HEK293 (cell line): ENCODE measurements at regions not wholly inside any gene's neighbourhood (a gene's known extent, or its start where the extent isn't known, plus 50 kb on each side); places are given as distances from the start of the nearest gene placed in this dataset.

Source experiments
- CTCF ChIA-PET: fragments of 350-600 bp; formaldehyde crosslinking; extraction: SDS; loops from one replicate; lab custom pipeline; 2021; ENCODE audit warnings: antibody characterized with exemption; lab: Yijun Ruan, JAX
- POLR2A ChIA-PET: fragments of 300-600 bp; formaldehyde crosslinking; extraction: SDS; loops from one replicate; lab custom pipeline; 2020; ENCODE audit warnings: antibody characterized with exemption, inconsistent platforms; lab: Yijun Ruan, JAX
- H3K27ac ChIP-seq: fragments of 200-500 bp; sonication (Bioruptor generic); 2 replicates; pipeline ENCODE4 v1.5.1; 2014; ENCODE audit warnings: low read depth, low read length, control low read depth, inconsistent platforms; ENCODE audit errors: extremely low read depth
- H3K36me3 ChIP-seq, 2 experiments: fragments of 200-500 bp in 1 of 2; sonication (Bioruptor generic) in 1 of 2; 1 replicate in 1 of 2; 2 replicates in 1 of 2; pipeline ENCODE4 v1.5.1; 2014 to 2017; ENCODE audit warnings: inconsistent platforms in 2 of 2, low read length in 2 of 2; ENCODE audit not compliant: control insufficient read depth in 2 of 2, insufficient read depth in 1 of 2
- H3K4me1 ChIP-seq: fragments of 200-500 bp; sonication (Bioruptor generic); 2 replicates; pipeline ENCODE4 v1.5.1; 2014; ENCODE audit warnings: mild to moderate bottlenecking, low read length, inconsistent platforms; ENCODE audit not compliant: control insufficient read depth, insufficient read depth
- H3K4me3 ChIP-seq: 2 replicates; pipeline ENCODE4 v1.5.1; 2011; ENCODE audit warnings: low read depth, mild to moderate bottlenecking, control low read depth, low read length, moderate library complexity
- H3K9me3 ChIP-seq: fragments of 200-500 bp; sonication (Bioruptor generic); 2 replicates; pipeline ENCODE4 v1.5.1; 2014; ENCODE audit warnings: low read depth, low read length, inconsistent platforms; ENCODE audit not compliant: control insufficient read depth, insufficient read depth
- BCL11A ChIP-seq: fragments of 450-650 bp; formaldehyde crosslinking; IDR thresholded peaks from 2 replicates; pipeline ENCODE4 v1.5.1; 2016; ENCODE audit warnings: low read depth, missing biosample characterization, missing genetic modification characterization
- GLIS1 ChIP-seq: fragments of 450-650 bp; formaldehyde crosslinking; IDR thresholded peaks from 2 replicates; pipeline ENCODE4 v1.5.1; 2016; ENCODE audit warnings: missing biosample characterization, missing genetic modification characterization
- HOXD13 ChIP-seq: sonication (generic); formaldehyde crosslinking; IDR thresholded peaks from 2 replicates; pipeline ENCODE4 v1.8.0; 2022; ENCODE audit warnings: missing genetic modification reagents, borderline replicate concordance
- SP3 ChIP-seq: fragments of 450-650 bp; formaldehyde crosslinking; IDR thresholded peaks from 2 replicates; pipeline ENCODE4 v1.5.1; 2016; ENCODE audit warnings: missing biosample characterization, missing genetic modification characterization
- ZBTB21 ChIP-seq: fragments of 450-650 bp; formaldehyde crosslinking; IDR thresholded peaks from 2 replicates; pipeline ENCODE4 v1.5.1; 2017; ENCODE audit warnings: missing biosample characterization, missing genetic modification characterization
- ZBTB44 ChIP-seq: fragments of 450-650 bp; IDR thresholded peaks from 2 replicates; pipeline ENCODE4 v1.5.1; 2018; ENCODE audit warnings: missing biosample characterization, mild to moderate bottlenecking, missing genetic modification characterization
- ZBTB48 ChIP-seq: fragments of 450-650 bp; formaldehyde crosslinking; IDR thresholded peaks from 2 replicates; pipeline ENCODE4 v1.5.1; 2016; ENCODE audit warnings: missing biosample characterization, missing genetic modification characterization
- ZBTB8A ChIP-seq: fragments of 450-650 bp; formaldehyde crosslinking; IDR thresholded peaks from 2 replicates; pipeline ENCODE4 v1.5.1; 2016; ENCODE audit warnings: missing biosample characterization, missing genetic modification characterization
- ZNF16 ChIP-seq: fragments of 450-650 bp; formaldehyde crosslinking; IDR thresholded peaks from 2 replicates; pipeline ENCODE4 v1.5.1; 2016; ENCODE audit warnings: low read depth, missing biosample characterization, missing genetic modification characterization
- ZNF350 ChIP-seq: fragments of 450-650 bp; formaldehyde crosslinking; IDR thresholded peaks from 2 replicates; pipeline ENCODE4 v1.5.0; 2017; ENCODE audit warnings: missing biosample characterization, mild to moderate bottlenecking, missing genetic modification characterization
- ZNF394 ChIP-seq: fragments of 450-650 bp; formaldehyde crosslinking; IDR thresholded peaks from 2 replicates; pipeline ENCODE4 v1.5.1; 2016; ENCODE audit warnings: missing biosample characterization, missing genetic modification characterization, mild to moderate bottlenecking, moderate library complexity, borderline replicate concordance
- ZNF48 ChIP-seq: fragments of 450-650 bp; formaldehyde crosslinking; IDR thresholded peaks from 2 replicates; pipeline ENCODE4 v1.5.1; 2016; ENCODE audit warnings: missing biosample characterization, missing genetic modification characterization
- ZNF488 ChIP-seq: fragments of 450-650 bp; formaldehyde crosslinking; IDR thresholded peaks from 2 replicates; pipeline ENCODE4 v1.5.1; 2016; ENCODE audit warnings: missing biosample characterization, missing genetic modification characterization
- ZNF510 ChIP-seq: fragments of 450-650 bp; formaldehyde crosslinking; IDR thresholded peaks from 2 replicates; pipeline ENCODE4 v1.5.1; 2018; ENCODE audit warnings: mild to moderate bottlenecking, missing genetic modification characterization, missing biosample characterization; ENCODE audit not compliant: insufficient replicate concordance
- ZNF645 ChIP-seq: fragments of 450-650 bp; formaldehyde crosslinking; IDR thresholded peaks from 2 replicates; pipeline ENCODE4; 2016; ENCODE audit warnings: missing biosample characterization, missing genetic modification characterization
- ZNF660 ChIP-seq: fragments of 450-650 bp; IDR thresholded peaks from 2 replicates; pipeline ENCODE4 v1.5.1; 2018; ENCODE audit warnings: missing biosample characterization, mild to moderate bottlenecking, missing genetic modification characterization
- ZNF830 ChIP-seq: fragments of 450-650 bp; IDR thresholded peaks from 2 replicates; pipeline ENCODE4 v1.5.0; 2018; ENCODE audit warnings: missing biosample characterization, missing genetic modification characterization, low read depth, mild to moderate bottlenecking, moderate library complexity
- ZNF837 ChIP-seq: fragments of 450-650 bp; formaldehyde crosslinking; IDR thresholded peaks from 2 replicates; pipeline ENCODE4 v1.5.1; 2016; ENCODE audit warnings: missing biosample characterization, missing genetic modification characterization
- ZNF843 ChIP-seq: fragments of 450-650 bp; formaldehyde crosslinking; IDR thresholded peaks from 2 replicates; pipeline ENCODE4 v1.5.1; 2016; ENCODE audit warnings: missing biosample characterization, missing genetic modification characterization
- ZSCAN4 ChIP-seq: fragments of 450-650 bp; formaldehyde crosslinking; IDR thresholded peaks from 2 replicates; pipeline ENCODE4 v1.5.1; 2017; ENCODE audit warnings: missing biosample characterization, missing genetic modification characterization
- TF ChIP-seq, protein P1 (sequence below): fragments of 450-650 bp; formaldehyde crosslinking; IDR thresholded peaks from 2 replicates; pipeline ENCODE4 v1.5.1; 2016; ENCODE audit warnings: missing biosample characterization, missing genetic modification characterization
- TF ChIP-seq, protein P2 (sequence below): fragments of 450-650 bp; formaldehyde crosslinking; IDR thresholded peaks from 2 replicates; pipeline ENCODE4 v1.5.1; 2016; ENCODE audit warnings: missing biosample characterization, missing genetic modification characterization, borderline replicate concordance
- TF ChIP-seq, protein P3 (sequence below): fragments of 450-650 bp; formaldehyde crosslinking; IDR thresholded peaks from 2 replicates; pipeline ENCODE4 v1.5.1; 2016; ENCODE audit warnings: missing biosample characterization, missing genetic modification characterization

- H3K27ac ChIP-seq, result no peak overlapping the region
- H3K4me3 ChIP-seq, result no peak overlapping the region
- no peaks in the 10 kb centered on the region for H3K9me3 ChIP-seq
- no peaks in the 10 kb centered on the region for H3K36me3 ChIP-seq
- ChIA-PET CTCF (no interaction called here), POLR2A (no interaction called here)
- TF ChIP-seq SP3 (no peak), ZNF16 (tag by site-specific recombination) (no peak), HOXD13 (no peak), ZNF48 (tag by site-specific recombination) (no peak), ZBTB48 (tag by site-specific recombination) (no peak), ZNF843 (tag by site-specific recombination) (no peak), BCL11A (no peak), ZNF510 (tag by site-specific recombination) (no peak), ZBTB44 (tag by site-specific recombination) (no peak), ZNF830 (tag by site-specific recombination) (no peak), ZBTB8A (tag by site-specific recombination) (no peak), ZSCAN4 (tag by site-specific recombination) (no peak), ZNF837 (no peak)
- TF ChIP-seq, protein P1, sequence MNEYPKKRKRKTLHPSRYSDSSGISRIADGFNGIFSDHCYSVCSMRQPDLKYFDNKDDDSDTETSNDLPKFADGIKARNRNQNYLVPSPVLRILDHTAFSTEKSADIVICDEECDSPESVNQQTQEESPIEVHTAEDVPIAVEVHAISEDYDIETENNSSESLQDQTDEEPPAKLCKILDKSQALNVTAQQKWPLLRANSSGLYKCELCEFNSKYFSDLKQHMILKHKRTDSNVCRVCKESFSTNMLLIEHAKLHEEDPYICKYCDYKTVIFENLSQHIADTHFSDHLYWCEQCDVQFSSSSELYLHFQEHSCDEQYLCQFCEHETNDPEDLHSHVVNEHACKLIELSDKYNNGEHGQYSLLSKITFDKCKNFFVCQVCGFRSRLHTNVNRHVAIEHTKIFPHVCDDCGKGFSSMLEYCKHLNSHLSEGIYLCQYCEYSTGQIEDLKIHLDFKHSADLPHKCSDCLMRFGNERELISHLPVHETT (tag by site-specific recombination), result no peak
- TF ChIP-seq, protein P2, sequence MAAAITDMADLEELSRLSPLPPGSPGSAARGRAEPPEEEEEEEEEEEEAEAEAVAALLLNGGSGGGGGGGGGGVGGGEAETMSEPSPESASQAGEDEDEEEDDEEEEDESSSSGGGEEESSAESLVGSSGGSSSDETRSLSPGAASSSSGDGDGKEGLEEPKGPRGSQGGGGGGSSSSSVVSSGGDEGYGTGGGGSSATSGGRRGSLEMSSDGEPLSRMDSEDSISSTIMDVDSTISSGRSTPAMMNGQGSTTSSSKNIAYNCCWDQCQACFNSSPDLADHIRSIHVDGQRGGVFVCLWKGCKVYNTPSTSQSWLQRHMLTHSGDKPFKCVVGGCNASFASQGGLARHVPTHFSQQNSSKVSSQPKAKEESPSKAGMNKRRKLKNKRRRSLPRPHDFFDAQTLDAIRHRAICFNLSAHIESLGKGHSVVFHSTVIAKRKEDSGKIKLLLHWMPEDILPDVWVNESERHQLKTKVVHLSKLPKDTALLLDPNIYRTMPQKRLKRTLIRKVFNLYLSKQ (tag by site-specific recombination), result no peak
- H3K4me1 ChIP-seq, result no peaks in the 10 kb centered on the region
Observed at GRCh38 chr2:125588780-125589179, 1067.2 kb upstream of the GYPC start.

DNA sequence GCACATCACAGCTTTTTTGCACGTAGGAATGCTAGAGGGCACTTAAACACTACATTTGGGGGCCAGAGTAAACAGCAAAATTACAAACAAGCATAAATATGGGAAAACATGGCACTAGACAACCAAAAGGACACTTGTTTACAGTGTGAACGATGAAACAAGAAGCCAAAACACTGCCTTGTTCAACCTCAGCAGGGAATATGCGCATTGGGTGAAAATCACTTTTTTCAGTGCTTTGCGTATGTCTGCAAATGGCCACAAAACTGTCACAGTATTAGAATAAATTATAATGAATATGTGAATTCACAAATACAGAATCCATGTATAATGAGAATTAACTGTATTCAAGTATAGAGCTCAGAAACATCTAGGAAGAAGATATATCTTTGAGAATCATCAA is 1064.0 kb upstream of the GYPC start:
- ChIA-PET POLR2A (no interaction called here), CTCF (no interaction called here)
- H3K4me3 ChIP-seq, result no peak overlapping the region
- H3K27ac ChIP-seq, result no peak overlapping the region
- H3K9me3 ChIP-seq, result no peaks in the 10 kb centered on the region
- no peaks in the 10 kb centered on the region for H3K36me3 ChIP-seq
- no peaks in the 10 kb centered on the region for H3K4me1 ChIP-seq
- TF ChIP-seq, protein P3, sequence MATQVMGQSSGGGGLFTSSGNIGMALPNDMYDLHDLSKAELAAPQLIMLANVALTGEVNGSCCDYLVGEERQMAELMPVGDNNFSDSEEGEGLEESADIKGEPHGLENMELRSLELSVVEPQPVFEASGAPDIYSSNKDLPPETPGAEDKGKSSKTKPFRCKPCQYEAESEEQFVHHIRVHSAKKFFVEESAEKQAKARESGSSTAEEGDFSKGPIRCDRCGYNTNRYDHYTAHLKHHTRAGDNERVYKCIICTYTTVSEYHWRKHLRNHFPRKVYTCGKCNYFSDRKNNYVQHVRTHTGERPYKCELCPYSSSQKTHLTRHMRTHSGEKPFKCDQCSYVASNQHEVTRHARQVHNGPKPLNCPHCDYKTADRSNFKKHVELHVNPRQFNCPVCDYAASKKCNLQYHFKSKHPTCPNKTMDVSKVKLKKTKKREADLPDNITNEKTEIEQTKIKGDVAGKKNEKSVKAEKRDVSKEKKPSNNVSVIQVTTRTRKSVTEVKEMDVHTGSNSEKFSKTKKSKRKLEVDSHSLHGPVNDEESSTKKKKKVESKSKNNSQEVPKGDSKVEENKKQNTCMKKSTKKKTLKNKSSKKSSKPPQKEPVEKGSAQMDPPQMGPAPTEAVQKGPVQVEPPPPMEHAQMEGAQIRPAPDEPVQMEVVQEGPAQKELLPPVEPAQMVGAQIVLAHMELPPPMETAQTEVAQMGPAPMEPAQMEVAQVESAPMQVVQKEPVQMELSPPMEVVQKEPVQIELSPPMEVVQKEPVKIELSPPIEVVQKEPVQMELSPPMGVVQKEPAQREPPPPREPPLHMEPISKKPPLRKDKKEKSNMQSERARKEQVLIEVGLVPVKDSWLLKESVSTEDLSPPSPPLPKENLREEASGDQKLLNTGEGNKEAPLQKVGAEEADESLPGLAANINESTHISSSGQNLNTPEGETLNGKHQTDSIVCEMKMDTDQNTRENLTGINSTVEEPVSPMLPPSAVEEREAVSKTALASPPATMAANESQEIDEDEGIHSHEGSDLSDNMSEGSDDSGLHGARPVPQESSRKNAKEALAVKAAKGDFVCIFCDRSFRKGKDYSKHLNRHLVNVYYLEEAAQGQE, result no peak
- TF ChIP-seq ZBTB21 (no peak), GLIS1 (no peak), ZNF488 (tag by site-specific recombination) (no peak), ZNF660 (no peak), ZNF645 (tag by site-specific recombination) (no peak), ZNF394 (no peak), ZNF350 (tag by site-specific recombination) (no peak)
- TF ChIP-seq, protein P2 (tag by site-specific recombination), result no peak
